NCI-H446 treated with DMSO at 0.1 percent for 48 hours (cell line): ENCODE measurements at regions not wholly inside any gene's neighbourhood (a gene's known extent, or its start where the extent isn't known, plus 50 kb on each side); places are given as distances from the start of the nearest gene placed in this dataset.
"Not testable (repeated sequence)": the region's sequence is repeated elsewhere in the genome, so short reads cannot be mapped to it uniquely, and the experiment has no call there.

ENCODE experiments used
- DNase-seq: peaks from one replicate; lab custom pipeline; 2025; lab: John Stamatoyannopoulos, UW

DNA sequence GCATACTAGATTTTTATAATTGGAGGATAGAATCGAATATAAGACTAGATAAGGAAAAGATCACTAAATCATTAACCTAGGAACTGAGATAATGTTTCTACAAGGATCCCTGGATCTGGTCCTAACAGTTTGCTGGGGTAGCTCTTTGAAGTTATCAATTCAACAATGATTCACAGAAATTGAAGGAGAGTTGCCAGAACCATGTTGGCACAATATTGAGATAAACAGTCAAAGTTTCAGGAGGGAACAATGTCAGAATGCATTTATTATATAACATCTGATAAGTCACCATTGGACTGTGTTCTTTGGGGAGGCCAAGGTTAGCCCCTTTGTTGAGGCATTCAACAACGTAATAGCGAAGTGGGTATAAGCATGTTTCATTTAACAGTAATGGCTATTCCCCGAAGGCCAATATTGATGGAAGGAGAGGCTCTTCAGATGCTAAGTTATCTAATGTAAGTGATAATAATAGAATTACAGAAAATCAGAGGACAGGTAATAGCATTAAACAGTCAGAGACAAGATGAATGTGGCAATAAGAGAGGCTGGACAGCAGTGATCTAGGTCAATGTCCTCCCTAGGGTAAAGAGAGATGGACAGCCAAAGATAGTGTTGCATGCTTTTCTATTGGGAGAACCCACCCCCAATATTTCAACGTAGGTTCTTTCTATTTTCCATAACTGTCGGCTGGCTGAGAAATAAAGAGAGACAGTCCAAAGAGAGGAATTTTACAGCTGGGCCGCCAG is 604.8 kb upstream of the GYPC start:
- no peak for DNase-seq

DNA sequence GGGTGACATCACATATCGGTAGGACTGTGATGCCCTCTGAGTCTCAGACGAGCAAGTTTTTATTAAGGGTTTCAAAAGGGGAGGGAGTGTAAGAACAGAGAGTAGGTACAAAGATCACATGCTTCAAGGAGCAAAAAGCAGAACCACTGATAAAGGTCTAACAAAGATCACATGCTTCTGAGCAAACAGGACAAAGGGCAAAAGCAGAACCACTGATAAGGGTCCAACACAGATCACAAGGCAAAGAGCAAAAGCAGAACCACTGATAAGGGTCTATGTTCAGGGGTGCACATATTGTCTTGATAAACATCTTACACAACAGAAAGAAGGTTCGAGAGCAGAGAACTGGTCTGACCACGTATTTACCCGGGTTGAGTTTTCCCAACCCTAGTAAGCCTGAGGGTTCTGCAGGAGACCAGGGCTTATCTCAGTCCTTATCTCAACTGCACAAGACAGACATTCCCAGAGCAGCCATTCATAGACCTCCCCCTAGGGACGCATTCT is 604.2 kb upstream of the GYPC start:
- DNase-seq, result not testable (repeated sequence)

DNA sequence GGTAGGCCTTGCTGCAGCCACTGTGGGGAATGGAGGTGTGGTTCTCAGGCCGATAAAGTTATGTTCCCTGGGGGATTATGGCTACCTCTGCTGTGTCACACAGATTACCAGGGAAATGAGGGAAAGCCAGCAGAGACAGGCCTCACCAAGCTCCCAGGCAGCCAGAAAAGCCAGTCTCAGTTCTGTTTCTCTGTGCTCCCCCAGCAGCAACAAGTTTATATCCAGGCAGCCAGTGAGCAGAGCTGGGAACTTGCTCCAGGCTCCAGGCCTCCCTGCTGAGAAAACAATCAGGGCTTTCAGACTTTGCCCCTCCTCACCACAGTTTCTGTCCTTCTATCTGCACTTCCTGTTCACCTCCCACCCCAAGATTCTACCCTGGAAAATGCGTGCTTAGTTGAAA is 596.6 kb upstream of the GYPC start:
- DNase-seq, result no peak

DNA sequence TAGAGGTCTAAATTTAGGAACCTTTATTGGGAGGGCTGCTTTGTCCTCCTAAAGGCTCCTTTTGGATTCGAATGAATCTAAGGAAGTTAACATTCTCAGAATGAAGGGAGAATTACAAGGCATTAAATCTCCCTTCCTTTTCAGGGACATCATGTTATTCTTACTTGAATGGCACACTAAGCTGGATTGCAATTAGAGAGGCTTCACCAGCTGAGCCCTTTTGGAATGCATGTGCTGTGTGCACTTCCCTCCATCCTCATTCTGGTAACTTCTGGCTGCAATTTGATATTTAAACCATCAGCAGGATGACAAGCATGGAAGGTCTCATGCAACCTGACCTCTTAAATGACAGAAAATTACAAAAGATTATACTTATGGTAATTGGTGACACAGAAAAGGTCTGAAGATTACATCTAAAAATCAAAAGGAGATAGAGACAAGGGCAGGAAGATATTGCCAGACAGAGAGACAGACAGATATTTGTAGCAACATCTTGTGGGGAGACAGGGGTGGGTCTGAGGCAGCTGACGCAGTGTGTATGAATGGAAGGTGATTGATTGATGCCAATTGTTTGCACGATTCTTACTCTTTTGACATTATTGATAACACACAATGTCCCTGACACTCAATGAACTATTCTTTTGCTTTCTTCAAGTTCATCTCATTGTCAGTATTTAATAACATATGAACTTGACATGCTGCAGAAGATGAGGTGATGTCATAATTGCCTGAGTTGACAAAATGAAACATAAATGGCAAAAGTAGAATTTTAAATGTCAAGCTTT is 570.8 kb upstream of the GYPC start:
- DNase-seq, result no peak

DNA sequence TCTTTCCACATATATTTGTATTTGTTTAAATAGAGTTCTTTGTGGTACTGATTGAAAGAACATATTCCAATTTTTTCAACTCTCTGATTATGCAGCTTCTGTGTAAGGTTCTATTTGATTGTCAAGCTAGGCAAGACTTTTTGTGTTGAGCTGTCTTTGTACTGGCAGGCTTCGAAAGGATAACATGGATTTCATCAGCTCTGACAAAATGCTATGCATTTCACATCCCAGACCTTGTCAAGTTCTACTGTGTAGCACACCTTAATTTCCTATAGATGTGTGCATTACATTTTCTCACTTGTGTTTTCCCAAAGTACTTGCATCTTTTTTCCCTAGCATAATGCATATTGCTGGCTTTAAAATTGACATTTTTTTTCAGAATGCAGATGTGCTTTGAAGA is 555.0 kb upstream of the GYPC start:
- DNase-seq, result no peak

DNA sequence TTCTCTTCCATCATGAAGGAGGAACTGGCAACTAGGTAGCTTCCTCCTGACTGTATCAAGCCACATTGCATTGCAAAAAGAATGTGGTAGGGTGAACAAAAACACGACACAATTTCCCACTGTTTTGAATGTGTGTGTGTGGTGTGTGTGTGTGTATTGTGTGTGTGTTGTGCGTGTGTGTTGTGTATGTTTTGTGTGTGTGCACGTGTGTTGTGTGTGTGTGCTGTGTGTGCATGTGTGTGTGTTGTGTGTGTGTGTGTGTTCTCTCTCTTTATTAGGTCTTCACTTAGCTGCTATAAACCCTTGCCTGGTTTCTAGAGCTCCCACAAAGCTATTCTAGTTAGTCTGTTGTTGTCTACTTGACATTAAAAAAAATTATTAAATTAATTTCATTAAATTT is 550.0 kb upstream of the GYPC start:
- no peak for DNase-seq

DNA sequence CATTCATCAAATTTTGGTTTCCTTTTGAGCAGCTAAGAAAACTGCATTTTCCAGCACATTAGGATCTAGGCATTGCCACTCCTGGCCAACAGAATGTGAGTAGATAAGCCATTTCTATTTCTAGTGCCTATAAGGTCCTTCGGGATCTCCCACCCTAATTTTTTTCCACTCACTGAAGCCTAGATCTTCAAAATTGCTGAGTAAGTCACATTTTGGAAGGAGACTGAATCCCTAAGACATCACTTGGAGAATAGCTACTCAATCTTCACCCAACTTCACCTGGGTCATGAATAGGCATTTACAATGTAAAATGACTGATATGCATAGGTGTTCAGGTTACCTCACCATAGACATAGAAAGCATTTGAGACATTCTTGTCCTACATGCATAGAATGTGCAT is 548.1 kb upstream of the GYPC start:
- no peak for DNase-seq

DNA sequence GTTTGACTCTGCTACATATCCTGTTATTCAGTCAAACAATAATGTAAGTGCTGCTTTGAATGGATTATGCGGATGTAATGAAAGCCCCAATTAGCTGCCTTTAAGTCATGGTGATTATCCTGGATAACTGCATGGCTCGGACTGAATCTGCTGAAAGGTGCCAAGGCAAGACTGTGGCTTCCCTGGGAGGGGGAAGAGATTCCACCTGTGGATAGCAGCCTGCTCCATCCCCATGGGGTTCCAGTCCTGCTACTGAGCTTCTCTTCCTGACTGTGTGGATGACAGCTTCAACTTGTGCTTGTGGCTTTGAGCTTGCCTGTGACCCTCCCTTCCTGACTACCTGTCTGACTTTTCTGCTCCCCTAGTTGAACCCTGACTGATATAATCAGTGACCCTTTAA is 540.0 kb upstream of the GYPC start:
- DNase-seq, result no peak

DNA sequence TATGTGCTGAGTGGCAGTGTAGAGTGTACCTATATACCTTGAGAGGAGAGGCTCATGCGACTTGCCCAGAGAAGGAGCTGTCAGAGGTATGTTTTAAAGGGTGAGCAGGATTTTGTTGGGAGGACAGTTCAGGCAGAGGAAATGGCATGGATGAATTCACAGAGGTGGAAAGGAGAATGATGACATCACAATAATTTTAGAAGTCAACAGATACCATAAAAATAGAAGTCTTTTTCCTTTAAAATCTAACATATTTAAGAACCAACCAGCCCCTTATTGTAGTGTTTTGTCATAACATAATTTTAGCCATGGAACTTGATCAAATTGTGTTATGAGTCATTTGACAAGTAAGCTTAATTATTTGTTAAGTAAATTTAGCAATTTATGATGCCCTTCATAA is 538.1 kb upstream of the GYPC start:
- DNase-seq, result no peak

DNA sequence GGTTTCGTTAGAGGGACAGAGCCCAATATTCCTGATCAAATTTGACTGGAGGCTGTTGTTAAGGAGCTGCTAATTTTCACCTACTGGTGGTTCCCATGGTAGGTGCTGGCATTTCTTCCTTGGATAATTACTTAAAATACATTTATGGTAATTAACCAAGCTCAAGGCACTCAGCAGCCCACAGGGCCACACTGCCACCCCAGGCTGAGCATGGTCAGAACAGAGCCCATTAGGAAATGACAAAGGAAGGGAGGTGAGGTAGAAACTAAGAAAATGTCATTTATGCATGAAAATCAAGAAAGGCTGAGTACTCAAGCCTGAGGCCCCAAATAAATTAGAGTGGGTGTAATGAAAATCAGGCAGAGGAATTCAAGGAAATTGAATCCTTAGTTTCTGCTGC is 510.2 kb upstream of the GYPC start:
- no peak for DNase-seq

DNA sequence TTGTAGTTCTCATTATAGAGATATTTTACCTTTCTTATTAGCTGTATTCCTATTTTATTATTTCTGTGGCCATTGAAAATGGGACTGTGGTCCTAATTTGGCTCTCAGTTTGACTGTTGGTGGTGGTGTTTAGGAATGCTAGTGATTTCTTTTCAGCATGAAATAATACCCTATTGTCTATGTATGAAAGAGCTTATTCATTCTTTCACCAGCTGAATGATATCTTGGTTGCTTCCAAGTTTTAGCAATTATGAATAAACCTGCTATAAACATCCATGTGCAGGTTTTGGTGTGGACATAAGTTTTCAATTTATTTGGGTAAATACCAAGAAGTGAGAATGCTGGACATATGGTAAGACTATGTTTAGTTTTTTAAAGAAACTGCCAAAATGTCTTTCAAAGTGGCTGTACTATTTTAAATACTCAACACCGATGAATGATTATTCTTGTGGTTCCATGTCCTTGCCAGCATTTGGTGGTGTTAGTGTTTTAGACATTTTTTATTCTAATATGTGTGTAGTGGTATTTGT is 501.6 kb upstream of the GYPC start:
- no peak for DNase-seq

DNA sequence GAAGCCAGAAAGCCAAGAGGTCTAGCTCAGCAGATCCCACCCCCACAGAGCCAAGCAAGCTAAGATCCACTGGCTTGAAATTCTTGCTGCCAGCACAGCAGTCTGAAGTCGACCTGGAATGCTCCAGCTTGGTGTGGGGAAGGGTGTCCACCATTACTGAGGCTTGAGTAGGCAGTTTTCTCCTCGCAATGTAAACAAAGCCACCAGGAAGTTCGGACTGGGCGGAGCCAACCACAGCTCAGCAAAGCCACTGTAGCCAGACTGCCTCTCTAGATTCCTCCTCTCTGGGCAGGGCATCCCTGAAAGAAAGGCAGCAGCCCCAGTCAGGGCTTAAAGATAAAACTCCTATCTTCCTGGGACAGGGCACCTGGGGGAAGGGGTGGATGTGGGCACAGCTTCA is 495.0 kb upstream of the GYPC start:
- not testable (repeated sequence) for DNase-seq

DNA sequence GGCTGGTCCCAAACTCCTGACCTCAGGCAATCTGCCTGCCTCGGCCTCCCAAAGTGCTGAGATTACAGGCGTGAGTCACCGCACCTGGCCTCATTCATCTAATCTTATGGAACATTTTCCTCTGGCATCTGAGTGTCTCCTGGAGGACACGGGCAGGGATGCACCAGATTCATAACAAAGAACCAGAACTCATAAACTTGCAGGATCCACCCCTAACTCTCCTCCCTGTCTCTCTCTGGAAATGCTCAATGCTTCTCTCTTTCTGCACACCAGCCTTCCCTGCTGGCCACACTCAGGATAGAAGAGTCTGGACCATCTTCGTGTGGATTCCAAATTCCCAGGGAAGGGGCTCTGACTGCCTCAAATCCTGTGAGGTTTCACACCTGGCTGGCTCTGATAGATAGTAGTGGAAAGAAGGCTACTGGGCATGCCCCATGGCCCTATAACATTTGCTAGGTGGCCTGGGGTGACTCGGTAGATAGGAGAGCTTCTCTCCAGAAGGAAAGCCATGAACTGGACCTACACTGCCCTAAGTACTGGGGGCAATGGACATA is 483.2 kb upstream of the GYPC start:
- no peak for DNase-seq

DNA sequence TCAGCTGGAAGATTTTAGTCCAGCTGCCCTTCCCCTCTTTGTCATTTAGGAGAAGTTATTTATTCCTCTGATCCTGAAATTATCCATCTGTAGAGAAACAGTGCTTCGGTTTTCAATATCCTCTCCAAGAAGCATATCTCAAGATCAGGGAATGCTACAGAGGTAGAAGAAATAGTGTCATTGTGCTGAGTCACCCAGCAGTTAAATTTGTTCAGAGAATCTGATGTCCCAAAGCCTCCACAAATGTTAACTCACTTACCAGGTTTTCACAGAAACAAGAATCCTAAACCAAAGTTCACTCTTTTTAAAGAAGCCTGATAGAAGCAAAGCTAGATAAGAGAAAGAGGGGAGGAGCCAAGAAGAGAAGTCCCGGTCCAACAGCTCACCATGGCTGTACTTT is 480.7 kb upstream of the GYPC start:
- DNase-seq, result no peak

DNA sequence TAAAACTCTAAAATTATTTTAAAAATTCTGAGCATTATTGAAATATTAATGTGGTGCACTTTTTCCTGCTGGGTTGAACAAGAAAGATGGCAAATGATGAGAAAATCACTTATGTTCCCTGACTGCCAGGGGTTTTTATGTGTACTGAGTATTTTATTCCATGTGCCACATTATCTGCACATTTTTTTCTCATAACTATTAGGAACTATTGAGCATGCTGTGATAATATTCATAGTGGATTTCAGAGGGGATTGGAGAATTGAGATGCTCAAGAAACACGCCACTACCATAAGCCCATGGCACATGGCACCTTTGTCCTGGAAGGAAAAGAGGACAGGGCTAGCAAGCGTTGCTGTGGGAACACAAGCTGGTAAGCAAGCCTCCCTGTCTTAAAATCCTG is 478.5 kb upstream of the GYPC start:
- no peak for DNase-seq

DNA sequence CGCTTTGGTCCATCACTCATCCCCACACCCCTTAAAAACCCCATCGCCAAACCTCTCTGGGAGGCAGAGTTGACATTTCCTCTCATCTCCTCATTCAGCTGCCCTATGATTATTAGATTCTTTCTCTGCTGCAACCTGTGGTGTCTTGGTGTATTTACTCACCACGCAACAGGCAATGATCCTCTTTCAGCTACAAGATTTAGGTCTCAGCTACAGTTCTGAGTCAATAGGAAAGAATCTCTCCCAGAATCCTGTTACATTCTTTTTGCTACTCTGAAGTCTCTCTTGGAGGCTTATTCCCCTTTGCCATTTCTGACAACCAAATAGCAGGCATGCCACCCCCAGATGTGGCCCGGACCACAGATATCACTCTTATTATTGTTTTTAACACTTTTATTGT is 468.3 kb upstream of the GYPC start:
- no peak for DNase-seq

DNA sequence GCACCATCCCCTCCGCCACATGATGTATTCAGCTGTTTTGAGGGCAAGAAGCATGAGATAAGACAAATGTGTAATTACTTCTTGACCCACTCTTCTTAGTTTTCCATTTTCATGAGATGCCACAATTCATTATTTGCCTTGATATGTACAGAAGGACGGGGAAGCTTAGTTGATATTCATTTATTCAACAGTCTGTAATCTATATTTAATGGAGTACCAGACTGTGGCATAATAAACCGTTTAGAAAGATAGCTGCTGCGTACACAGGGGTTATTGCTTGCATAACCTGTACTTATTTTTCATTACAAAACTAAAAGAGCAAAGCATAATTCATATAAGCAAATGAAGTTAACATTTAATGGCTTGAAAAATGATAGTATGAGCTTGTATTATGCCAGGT is 466.4 kb upstream of the GYPC start:
- DNase-seq, result no peak

DNA sequence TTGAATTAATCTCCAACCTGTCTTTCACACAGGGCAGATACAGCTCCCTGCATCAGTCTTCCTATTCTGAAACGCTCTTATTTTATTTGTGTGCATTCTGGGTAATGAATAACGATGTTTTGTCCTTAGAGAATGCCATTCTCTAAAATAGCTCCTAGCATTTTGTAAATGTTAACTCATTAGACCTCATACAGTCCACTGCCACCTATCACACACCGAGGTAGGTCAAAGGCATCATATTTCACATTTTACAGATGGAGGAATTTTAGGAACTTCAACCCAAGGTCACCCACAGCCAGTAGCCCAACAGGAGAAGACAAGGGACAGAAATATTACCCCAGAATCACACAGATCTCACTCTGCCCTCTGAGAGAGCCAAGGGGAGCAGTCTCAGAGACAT is 455.4 kb upstream of the GYPC start:
- DNase-seq, result no peak

DNA sequence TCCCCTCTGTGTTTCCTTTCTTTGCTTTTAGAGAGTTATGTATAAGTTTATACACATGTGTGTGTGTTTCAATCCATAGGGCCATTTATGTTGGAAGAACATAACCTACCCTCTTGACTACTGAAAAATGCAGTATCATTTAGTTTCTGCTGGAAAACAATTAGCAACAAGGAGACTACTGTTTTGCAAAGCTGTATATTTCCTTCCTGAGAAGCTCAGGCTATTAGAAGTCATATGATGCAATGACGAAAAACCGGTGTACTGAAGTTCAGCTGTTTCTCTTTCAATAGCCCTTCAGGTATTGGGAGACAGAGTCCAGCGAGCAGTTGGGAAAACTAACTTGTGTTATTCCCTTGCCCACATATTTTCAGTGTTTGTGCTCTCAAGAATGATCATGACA is 447.7 kb upstream of the GYPC start:
- no peak for DNase-seq

DNA sequence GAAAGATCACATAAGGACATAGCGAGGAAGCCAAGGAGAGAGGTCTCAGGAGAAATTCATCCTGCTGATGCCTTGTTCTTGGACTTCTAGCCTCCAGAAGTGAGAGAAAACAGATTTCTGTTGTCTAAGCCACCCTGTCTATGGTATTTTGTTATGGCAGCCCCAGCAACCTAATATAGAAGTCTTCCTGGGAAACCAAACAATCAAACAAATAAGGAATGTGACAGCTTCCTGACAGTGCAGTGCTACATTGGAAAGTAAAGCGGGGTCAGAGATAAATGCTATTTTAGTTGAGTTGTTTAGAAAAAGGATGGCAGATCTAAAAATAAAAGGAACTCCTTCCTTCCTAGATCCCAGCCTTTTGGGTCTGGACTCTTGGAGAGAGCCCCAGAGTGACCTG is 443.2 kb upstream of the GYPC start:
- no peak for DNase-seq

DNA sequence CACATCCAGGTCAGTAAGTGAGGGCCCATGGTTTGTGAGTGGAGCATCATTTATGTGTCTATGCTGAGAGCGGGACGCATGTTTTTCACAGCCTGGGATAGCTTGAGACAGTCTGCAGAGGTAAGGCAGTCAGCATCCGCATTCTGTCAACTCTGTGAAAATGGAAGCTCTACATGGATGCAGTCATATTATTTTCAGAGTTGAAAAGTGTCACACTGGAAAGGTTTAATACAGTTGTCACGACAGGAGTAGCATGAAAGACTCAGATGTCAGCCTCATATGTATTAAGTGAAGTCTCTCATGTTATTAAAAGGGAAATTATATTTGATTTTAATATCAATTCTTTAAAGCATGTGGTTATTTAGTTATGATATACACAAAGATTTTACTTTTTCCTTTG is 436.9 kb upstream of the GYPC start:
- DNase-seq, result no peak

DNA sequence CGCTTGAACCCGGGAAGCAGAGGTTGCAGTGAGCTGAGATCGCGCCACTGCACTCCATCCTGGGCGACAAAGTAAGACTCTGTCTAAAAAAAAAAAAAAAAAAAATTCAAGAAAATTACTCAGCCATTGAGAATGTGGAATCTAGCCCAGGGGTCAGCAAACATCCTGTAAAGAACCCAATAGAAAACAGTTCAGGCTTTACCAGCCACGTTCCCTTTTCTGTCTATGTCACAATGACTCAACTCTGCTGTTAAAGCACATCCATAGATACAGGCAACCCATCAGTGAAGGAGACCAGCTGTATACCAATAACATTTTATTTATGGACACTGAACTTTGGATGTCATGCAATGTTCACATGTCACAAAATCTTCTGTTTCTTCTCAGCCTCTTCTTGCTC is 435.6 kb upstream of the GYPC start:
- no peak for DNase-seq

DNA sequence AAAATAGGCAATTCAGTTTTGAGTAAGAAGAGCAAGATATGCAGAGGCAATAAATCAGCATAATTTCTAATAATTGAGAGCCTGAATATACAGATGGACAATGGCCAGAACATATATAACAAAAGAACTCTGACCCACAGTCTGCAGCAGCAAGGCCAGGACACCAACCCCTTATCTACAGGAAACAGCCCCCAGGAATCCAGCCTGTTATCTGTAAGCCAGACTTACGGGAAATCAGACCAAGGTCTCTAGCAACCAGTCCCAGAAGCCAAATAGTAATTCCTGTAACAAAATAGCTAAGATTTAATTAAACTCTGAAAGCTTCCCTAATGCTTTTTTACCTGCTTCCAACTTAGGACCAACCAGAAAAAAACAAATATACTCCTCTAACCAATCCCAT is 434.5 kb upstream of the GYPC start:
- no peak for DNase-seq
